IMR-90 (cell line): ENCODE measurements at regions not wholly inside any gene's neighbourhood (a gene's known extent, or its start where the extent isn't known, plus 50 kb on each side); places are given as distances from the start of the nearest gene placed in this dataset.

Source experiments
- ATAC-seq: fragments of 200-7000 bp; cut with Tn5 transposase; 2 replicates; pipeline ENCODE4 v1.9.1; 2020; ENCODE audit warnings: low read depth, mild to moderate bottlenecking, moderate library complexity
- BruUV-seq: library from RNA; stranded (reverse); fragments of 400-500 nt; replicated peaks from 2 replicates; lab custom pipeline; 2021; lab: Mats Ljungman, UMichigan
- CTCF ChIA-PET: fragments of 300-600 bp; formaldehyde crosslinking; extraction: SDS; loops from one replicate; lab custom pipeline; 2021; ENCODE audit warnings: antibody characterized with exemption; lab: Yijun Ruan, JAX
- POLR2A ChIA-PET: fragments of 300-600 bp; sonication (Branson Sonifier 250); formaldehyde crosslinking; loops from one replicate; lab custom pipeline; 2022; ENCODE audit warnings: antibody characterized with exemption; ENCODE audit not compliant: unreplicated experiment; lab: Charles Lee
- DNase-seq: peaks from one replicate; pipeline ENCODE4 v3.0.0; 2013
- H2AFZ ChIP-seq: replicated peaks from 2 replicates; pipeline ENCODE3; 2013; ENCODE audit warnings: low read length, mild to moderate bottlenecking; ENCODE audit not compliant: poor library complexity
- H2AK5ac ChIP-seq: 2 replicates; pipeline ENCODE4 v1.6.1; 2013; ENCODE audit warnings: low read depth, low read length, inconsistent platforms
- H2AK9ac ChIP-seq: replicated peaks from 2 replicates; pipeline ENCODE3; 2013; ENCODE audit warnings: mild to moderate bottlenecking, low read depth, low read length, moderate library complexity; ENCODE audit not compliant: poor library complexity
- H2BK120ac ChIP-seq: 2 replicates; pipeline ENCODE4 v1.6.1; 2013; ENCODE audit warnings: low read depth, low read length, inconsistent platforms
- H2BK15ac ChIP-seq: 3 replicates; pipeline ENCODE4 v1.6.1; 2013; ENCODE audit warnings: low read depth, low read length, inconsistent platforms
- H2BK20ac ChIP-seq: 2 replicates; pipeline ENCODE4 v1.6.1; 2013; ENCODE audit warnings: low read depth, mild to moderate bottlenecking, inconsistent platforms, low read length, moderate library complexity
- H2BK5ac ChIP-seq: 2 replicates; pipeline ENCODE4 v1.6.1; 2013; ENCODE audit warnings: mild to moderate bottlenecking, low read depth, low read length, inconsistent platforms; ENCODE audit not compliant: poor library complexity, severe bottlenecking
- H3K14ac ChIP-seq: replicated peaks from 2 replicates; pipeline ENCODE4 v1.6.1; 2013; ENCODE audit warnings: low read depth, low read length, inconsistent platforms
- H3K18ac ChIP-seq: 2 replicates; pipeline ENCODE4 v1.6.1; 2013; ENCODE audit warnings: low read depth, low read length, control low read depth
- H3K23ac ChIP-seq: 2 replicates; pipeline ENCODE4 v1.6.1; 2013; ENCODE audit warnings: low read depth, low read length, inconsistent platforms
- H3K27ac ChIP-seq: 2 replicates; pipeline ENCODE4 v1.5.1; 2013; ENCODE audit warnings: mild to moderate bottlenecking, control low read depth, low read length; ENCODE audit not compliant: insufficient read depth
- H3K27me3 ChIP-seq: 2 replicates; pipeline ENCODE4 v1.6.1; 2013; ENCODE audit warnings: low read length; ENCODE audit not compliant: control insufficient read depth, insufficient read depth
- H3K36me3 ChIP-seq: 2 replicates; pipeline ENCODE4 v1.6.1; 2013; ENCODE audit warnings: low read length, mixed read lengths; ENCODE audit not compliant: control insufficient read depth, insufficient read depth
- H3K4ac ChIP-seq: 2 replicates; pipeline ENCODE4 v1.6.1; 2013; ENCODE audit warnings: low read depth, low read length, inconsistent platforms
- H3K4me1 ChIP-seq: 2 replicates; pipeline ENCODE4 v1.6.1; 2013; ENCODE audit warnings: low read length, mixed read lengths; ENCODE audit not compliant: control insufficient read depth, insufficient read depth
- H3K4me2 ChIP-seq: 2 replicates; pipeline ENCODE4 v1.6.1; 2013; ENCODE audit warnings: low read depth, mild to moderate bottlenecking, control low read depth, low read length, moderate library complexity
- H3K4me3 ChIP-seq: 2 replicates; pipeline ENCODE4 v1.5.1; 2013; ENCODE audit warnings: low read depth, mild to moderate bottlenecking, control low read depth, low read length, moderate library complexity; ENCODE audit not compliant: insufficient read depth
- H3K56ac ChIP-seq: 2 replicates; pipeline ENCODE4 v1.6.1; 2013; ENCODE audit warnings: low read length, inconsistent platforms; ENCODE audit not compliant: insufficient read depth; ENCODE audit errors: extremely low read depth
- H3K79me1 ChIP-seq, 2 experiments: 2 replicates each; pipeline ENCODE4 v1.6.1; 2013; ENCODE audit warnings: low read length in 2 of 2, inconsistent platforms in 1 of 2, low read depth in 1 of 2
- H3K9ac ChIP-seq: 2 replicates; pipeline ENCODE4 v1.6.1; 2013; ENCODE audit warnings: low read depth, low read length, control low read depth
- H3K9me1 ChIP-seq: 2 replicates; pipeline ENCODE4 v1.6.1; 2013; ENCODE audit warnings: low read length, inconsistent platforms; ENCODE audit not compliant: insufficient read depth
- H3K9me3 ChIP-seq: 2 replicates; pipeline ENCODE4 v1.6.1; 2013; ENCODE audit warnings: low read length; ENCODE audit not compliant: control insufficient read depth, insufficient read depth
- H4K20me1 ChIP-seq: 2 replicates; pipeline ENCODE4 v1.6.1; 2013; ENCODE audit warnings: low read length, inconsistent platforms; ENCODE audit not compliant: insufficient read depth
- H4K5ac ChIP-seq: 2 replicates; pipeline ENCODE4 v1.6.1; 2013; ENCODE audit warnings: mild to moderate bottlenecking, low read depth, low read length, control low read depth
- H4K8ac ChIP-seq, 2 experiments: 2 replicates each; pipeline ENCODE4 v1.6.1; 2013; ENCODE audit warnings: low read depth in 2 of 2, low read length in 2 of 2, control low read depth in 1 of 2, inconsistent platforms in 1 of 2
- H4K91ac ChIP-seq: 2 replicates; pipeline ENCODE4 v1.6.1; 2013; ENCODE audit warnings: low read depth, low read length, inconsistent platforms; ENCODE audit not compliant: insufficient read depth
- CEBPB ChIP-seq: IDR thresholded peaks from 2 replicates; pipeline ENCODE4 v1.6.1; 2012; ENCODE audit warnings: low read depth, low read length, improper control_type of control experiment
- RAD21 ChIP-seq: IDR thresholded peaks from 2 replicates; pipeline ENCODE4 v1.6.1; 2012; ENCODE audit warnings: low read length, improper control_type of control experiment
- RCOR1 ChIP-seq: IDR thresholded peaks from 2 replicates; pipeline ENCODE4 v1.6.1; 2012; ENCODE audit warnings: mild to moderate bottlenecking, low read length, improper control_type of control experiment; ENCODE audit not compliant: insufficient replicate concordance
- WGBS, 2 experiments: methylation state at CpG; one replicate each; pipeline versions ENCODE4 v1.1.5 to v1.1.7; 2013; ENCODE audit warnings: missing lambda C conversion rate in 2 of 2; ENCODE audit not compliant: insufficient read length in 1 of 2; ENCODE audit errors: extremely low coverage in 2 of 2; 5-methylcytosine and 5-hydroxymethylcytosine counted together
- dilution Hi-C: fragments of 300-500 bp; cut with HindIII; formaldehyde crosslinking; loops from one replicate; pipeline ENCODE4 v1.14.3; 2018; ENCODE audit warnings: low sequenced_read_pairs; ENCODE audit not compliant: unreplicated experiment
- in situ Hi-C: fragments of 300-500 bp; cut with MboI; formaldehyde crosslinking; loops from 3 replicates; pipeline ENCODE4 v1.14.3; 2019; ENCODE audit warnings: low sequenced_read_pairs, inconsistent platforms, mixed read lengths
- intact Hi-C: fragments of 100-400 bp; cut with micrococcal nuclease; formaldehyde crosslinking; loops from 2 replicates; pipeline ENCODE4 v1.10.0; 2022

DNA sequence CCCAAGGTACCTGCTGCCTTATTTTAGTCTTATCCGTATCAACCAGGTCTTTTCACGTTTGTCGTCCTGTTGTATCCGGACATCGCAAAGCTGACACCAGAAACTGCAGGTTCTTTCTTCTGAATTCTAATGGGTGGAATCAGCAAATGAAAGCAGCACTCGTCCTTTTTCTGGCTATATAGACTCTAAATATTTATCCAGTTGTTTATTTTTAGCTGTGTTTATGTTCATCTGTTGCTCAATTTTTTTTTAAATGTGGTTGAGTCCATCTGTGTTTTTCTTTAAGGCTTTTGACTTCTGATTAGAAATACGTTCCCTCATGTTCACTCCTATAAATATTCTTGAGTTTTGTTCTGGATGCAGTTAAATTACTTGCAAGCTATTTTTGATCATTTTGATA, 831.7 kb downstream of the MTRR start:
- WGBS, 2 experiments: 86% methylated on average over 1 of the region's 7 CpGs; no CpG with 5 or more reads in 1 of the 2 experiments
- POLR2A ChIA-PET: no interaction called here

More for the DNA sequence above, 831.7 kb downstream of the MTRR start:
- Histone ChIP-seq H2BK15ac (no peak overlapping the region), H3K4me2 (peak overlapping the region; percentile 90), H3K4me3 (peak overlapping the region; percentile 13; the same call in 1 of the 2 replicates), H4K8ac (peak overlapping the region in 1 of 2 experiments; percentile 55; a peak in 1 of 4 replicates), H2AK9ac (no peak overlapping the region), H3K36me3 (no peaks in the 10 kb centered on the region), H2BK5ac (peak overlapping the region; percentile 28), H2AK5ac (no peak overlapping the region), H4K5ac (peak overlapping the region; percentile 78; the same call in 1 of the 2 replicates), H4K20me1 (no peaks in the 10 kb centered on the region), H3K9me3 (no peaks in the 10 kb centered on the region), H3K27ac (peak overlapping the region; percentile 88; the same call in 1 of the 2 replicates), H3K4ac (peak overlapping the region; percentile 83; the same call in 1 of the 2 replicates), H3K79me1 (no peaks in the 10 kb centered on the region), H3K4me1 (peaks cover 11% of the 10 kb centered on the region), H3K23ac (0 out of 2 replicates have a peak overlapping the region, but pooled peaks have one; percentile 10), H3K27me3 (no peaks in the 10 kb centered on the region), H3K9ac (no peak overlapping the region), H3K56ac (no peak overlapping the region; the same call in 1 of the 2 replicates), H2AFZ (no peak overlapping the region), H4K91ac (no peak overlapping the region), H3K14ac (0 out of 2 replicates have a peak overlapping the region, but pooled peaks have one; percentile 18), H2BK20ac (peak overlapping the region; percentile 55), H2BK120ac (peak overlapping the region; percentile 58), H3K9me1 (no peaks in the 10 kb centered on the region), H3K18ac (peak overlapping the region; percentile 83; the same call in 1 of the 2 replicates)
- TF ChIP-seq RCOR1 (no peak), CEBPB (0 out of 2 replicates have a peak, but pooled peaks have one; percentile 14), RAD21 (no peak)
- ATAC-seq (peak; percentile 75), DNase-seq (peak; percentile 36)
- intact Hi-C loops (no loop called here), dilution Hi-C loops (no loop called here), in situ Hi-C loops (no loop called here)
- CTCF ChIA-PET: no interaction called here
- no TSS peak for BruUV-seq
